Hepatic stellate cell (primary cell): ENCODE measurements at regions not wholly inside any gene's neighbourhood (a gene's known extent, or its start where the extent isn't known, plus 50 kb on each side); places are given as distances from the start of the nearest gene placed in this dataset.
"Not testable (repeated sequence)": the region's sequence is repeated elsewhere in the genome, so short reads cannot be mapped to it uniquely, and the experiment has no call there.

Experiments used
- DNase-seq: peaks from one replicate; pipeline ENCODE4 v3.0.0; 2011; ENCODE audit warnings: low spot score

DNA sequence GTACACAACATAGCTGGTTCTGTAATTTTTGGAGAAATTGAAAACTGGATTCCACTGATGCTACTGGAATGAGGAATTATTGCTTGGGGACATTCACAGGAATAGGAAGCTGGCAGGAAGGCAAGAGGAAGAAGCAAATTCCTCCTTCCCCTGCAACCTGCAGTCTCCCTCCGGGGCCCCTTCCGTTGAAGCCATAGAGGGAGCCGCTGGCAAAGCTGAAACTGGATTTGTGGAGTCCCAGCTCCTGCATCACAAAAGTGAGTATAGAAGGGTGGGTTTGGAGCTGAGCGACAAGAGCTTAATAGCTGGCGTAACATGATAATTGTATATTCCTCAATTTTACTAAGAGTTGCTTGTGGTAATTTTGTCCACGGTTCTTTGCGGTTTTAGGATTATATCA is 190.8 kb downstream of the ADRA2A start:
- no peak for DNase-seq

DNA sequence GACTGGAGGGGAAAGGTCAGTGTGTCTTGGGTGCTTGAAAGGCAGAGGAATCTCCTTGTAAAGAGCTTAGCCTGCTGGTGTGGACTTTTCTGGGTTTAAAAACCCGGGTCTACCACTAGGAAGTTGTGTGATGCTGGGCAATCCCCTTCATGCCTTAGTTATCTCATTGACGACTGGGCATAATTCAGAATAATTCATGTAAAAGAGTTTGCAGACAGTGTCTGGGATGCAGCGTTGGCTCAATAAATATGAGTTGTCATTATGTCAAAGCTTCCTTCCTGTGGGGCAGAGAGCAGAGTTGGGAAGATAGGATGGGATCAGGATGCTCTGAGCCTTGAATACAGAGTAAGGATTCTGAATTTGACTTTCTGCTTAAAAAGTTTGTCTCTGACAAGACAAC is 196.4 kb downstream of the ADRA2A start:
- no peak for DNase-seq

DNA sequence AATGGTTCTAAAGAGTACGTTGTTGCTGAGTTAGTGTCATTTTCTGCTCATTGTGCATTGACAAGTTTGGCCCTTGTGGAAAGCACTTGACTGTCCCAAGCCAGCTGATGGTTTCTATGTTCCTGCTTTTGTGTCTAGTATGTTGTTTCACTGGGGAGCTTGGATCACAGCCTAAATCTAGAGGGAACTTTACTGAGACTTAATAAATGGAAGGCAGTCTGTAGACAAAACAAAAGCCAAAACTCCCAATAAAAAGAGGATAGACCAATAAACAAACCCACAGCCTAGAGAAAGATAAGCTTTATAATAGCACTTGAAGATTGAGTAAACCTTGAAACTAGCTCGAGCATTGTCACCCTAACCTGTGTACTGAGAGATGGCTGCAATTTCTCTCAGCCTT is 196.8 kb downstream of the ADRA2A start:
- no peak for DNase-seq

DNA sequence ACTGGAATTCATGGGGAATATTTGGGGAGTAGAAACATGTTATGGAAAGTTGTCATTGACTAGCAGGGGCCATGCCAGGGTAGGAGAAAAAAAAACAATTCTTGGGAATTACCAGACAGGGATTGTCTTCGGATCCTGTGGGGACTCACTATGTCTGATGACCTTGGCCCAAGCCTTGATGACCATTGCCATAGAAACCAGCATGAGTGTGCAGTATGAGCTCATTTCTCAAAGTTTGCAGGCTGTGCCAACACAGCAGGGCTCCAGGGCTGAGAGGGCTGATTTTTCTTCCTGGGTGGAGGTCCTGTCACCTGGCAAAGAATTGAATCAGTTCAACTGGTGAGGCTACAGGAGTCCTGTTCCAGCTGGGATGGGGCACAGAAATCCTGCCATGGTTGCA is 198.3 kb downstream of the ADRA2A start:
- no peak for DNase-seq

DNA sequence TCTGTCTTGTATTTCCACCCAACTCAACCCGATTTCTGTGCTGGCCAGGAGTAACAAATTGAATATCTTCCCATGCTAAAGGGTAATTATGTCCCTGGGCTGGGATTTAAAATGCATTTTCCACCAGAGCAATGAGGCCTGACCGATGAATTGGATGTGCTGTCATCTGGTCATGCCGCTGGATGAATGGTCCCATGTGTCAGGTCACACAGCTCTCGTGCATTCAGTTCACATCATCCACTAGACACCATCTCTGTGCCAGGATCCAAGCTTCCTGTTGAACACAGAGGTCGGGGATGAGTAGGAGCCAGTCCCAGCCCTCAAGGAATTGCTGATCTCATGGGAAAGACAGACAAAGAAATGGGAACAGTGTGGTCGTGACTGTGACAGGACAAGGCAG is 200.8 kb downstream of the ADRA2A start:
- DNase-seq: no peak

DNA sequence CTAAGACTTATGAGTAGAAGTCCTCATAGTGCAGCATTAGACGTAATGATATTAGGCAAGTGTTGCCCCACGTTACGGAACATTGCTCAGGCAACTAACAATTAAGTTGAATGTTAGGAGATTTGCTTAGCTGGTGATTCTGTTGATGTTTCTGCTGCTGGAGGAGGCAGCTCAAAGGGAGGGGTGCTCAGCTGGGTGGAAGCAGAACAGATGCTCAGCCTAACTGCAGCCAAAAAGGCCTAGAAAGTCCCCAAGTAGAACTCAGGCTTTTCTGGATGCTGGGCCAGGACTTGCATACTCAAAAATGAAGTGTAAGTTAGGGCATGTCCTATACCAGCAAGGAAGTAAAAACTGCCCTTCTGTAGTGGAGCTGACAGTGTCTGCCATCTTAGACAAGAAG is 201.4 kb downstream of the ADRA2A start:
- DNase-seq: no peak

DNA sequence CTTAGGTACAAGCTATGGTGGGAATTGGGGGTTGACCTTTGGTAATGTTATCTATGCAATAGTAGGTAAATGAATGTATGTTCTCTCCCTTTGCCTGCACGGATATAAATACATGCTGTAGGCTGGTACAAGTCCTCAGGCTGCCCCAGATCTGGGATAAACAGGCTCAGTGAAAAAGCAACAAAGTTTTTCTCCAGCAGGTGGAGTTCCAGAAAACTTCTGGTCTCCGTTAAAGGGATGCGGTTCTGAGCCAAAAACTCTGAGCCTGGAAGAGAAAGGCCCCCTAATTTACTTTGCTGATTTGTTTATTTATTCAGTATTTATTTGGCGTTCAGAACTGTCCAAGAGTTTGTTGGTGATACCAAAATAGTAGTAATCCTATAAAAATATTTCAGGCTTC is 204.7 kb downstream of the ADRA2A start:
- peak; percentile 8 for DNase-seq

DNA sequence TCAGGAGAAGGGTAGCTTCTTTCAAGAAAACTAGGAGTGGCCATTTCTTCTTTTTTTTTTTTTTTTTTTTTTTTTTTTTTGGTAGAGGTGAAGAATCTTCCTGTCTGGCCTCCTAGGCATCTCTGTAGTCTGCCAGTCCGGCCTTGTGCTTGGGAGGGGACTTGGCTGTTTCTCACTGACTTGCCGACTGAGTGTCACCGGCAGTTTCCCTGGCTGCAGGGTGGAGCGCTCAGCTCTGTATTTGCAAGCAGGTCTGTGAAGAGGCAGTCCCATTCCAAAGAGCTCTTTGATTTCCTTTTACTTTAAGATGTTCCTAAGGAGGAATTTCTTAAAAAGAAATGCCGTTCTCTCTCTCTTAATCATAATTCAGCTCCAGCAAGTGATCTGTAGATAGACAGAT is 212.6 kb downstream of the ADRA2A start:
- DNase-seq: no peak

DNA sequence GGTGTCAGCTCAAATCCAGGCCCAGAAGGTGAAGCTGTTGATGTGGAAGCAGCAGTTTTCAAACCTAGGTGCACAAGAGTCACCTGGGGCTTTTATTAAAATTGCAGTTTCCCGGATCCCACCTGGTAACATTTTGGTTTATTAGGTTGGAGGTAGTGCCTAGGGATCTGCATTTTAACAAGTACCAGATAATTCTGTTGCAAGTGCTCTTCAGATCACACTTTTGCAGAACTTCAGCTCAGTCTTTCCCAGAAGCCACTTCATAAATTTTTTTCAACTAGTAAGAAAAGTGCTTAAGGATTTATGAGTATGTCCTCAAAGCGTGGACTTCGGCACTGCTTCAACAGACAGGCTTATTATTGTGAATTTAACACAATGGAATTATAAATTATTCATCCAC is 213.8 kb downstream of the ADRA2A start:
- no peak for DNase-seq

DNA sequence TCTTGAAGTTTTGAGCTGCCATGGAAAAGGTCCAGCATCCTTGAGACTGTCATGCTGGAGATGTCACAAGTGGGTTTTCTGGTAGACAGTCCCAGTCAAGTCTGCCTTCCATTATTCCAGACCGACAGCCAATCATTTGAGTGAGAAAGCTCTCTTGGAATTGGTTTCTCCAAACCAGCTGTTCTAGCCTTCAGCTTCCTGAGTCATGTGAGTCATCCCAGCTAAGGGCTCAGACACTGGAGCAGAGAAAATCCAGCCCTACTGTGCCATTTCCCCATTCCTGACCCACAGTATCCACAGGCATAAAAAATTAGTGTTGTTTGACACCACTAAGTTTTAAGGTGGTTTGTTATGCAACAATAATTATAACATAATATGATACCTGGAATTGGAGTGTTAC is 219.0 kb downstream of the ADRA2A start:
- DNase-seq: no peak

DNA sequence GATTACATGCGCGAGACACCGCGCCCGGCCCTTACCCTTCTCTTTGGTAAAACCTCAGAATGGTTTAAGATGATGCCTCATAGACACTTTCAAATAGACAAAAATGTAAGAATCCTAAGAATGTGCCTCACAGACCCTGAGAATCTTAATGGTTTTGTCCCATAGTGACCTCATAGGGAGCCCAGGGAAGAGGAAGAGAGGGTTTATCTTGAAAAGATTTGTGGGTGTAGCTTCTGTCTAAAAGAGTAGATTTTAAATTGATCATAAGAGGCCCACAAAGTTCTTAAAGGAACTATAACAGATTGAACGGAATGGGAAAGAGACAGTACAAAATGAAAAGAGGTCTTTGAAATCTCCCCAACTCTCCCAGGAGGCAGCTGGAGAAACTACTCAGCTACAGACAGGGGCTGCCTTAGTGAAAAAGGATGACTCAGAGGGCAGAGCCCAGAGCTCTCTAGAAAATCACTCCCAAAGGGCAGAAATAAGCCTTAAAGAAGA is 220.6 kb downstream of the ADRA2A start:
- peak; percentile 21 for DNase-seq

DNA sequence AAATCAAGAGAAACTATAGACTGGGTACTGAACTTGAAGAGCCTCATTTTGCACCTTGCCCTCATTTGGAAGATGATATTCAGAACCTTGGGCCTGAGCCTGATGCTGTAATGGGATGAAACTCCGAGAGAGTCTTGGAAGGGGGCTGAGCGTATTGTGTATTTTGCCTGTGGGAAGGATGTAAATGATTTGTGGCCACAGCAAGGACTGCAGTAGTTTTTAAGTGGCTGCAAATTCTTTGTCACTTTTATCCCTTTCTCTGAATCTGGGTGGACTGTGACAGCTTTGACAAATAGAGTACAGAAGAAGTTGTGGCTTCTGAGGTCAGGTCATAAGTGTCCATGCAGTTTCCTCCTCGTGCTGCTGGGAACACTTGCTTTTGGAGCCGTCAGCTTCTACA is 221.2 kb downstream of the ADRA2A start:
- DNase-seq: no peak

DNA sequence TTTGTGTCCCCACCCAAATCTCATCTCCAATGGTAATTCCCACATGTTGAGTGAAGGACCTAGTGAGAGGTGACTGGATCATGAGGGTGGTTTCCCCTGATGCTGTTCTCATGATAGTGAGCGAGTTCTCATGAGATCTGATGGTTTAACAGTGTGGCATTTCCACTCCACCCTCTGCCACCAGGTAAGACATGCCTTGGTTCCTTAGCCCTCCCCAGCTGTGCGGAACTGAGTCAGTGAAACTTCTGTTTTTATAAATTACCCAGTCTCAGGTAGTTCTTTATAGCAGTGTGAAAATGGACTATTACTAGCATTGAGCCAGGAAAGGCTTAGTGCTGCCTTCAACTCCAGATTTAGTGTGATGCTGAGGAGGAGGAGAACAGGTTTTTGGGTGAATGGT is 222.2 kb downstream of the ADRA2A start:
- DNase-seq: no peak

DNA sequence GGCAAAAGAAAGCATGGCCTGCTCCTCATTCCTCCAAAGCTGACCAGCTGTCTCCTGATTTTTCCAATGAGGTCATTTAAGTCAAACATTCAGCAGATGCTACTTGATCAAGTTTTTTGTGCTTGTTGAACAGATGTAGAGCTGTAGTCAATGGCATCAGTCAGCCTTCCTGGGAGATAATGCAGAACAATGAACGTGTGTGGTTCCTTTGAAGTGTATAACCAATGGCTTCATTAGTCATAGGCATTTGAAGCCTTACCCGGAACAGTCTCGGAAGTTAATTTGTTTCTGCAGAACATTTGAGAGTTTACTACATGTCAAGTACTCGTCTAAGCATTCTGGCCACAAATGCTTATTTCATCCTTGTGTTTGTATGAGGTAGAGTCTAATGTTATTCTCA is 227.1 kb downstream of the ADRA2A start:
- no peak for DNase-seq

DNA sequence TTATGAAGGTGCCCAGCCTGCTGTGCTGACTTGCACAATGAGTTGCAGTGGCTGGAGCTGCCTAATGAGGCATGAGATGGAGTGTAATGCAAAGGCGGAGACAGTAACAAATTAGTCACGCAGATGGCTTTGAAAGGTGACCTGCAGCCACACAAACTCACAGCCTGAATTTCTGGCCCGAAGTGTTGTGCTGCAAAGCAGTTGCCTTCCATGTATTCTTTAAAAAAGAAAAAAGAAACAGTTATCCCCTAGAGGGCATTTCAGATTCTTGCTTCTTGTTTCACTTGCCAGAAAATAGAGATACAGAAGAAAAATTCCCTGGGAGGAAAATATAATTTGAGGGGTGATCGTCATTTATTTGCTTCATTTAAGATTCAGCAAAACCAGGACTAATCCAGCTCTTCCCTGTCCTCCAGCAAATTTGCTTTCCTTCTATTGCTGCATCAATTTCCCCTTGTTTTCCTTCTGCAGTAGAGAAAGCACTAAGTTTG is 239.9 kb downstream of the ADRA2A start:
- no peak for DNase-seq

DNA sequence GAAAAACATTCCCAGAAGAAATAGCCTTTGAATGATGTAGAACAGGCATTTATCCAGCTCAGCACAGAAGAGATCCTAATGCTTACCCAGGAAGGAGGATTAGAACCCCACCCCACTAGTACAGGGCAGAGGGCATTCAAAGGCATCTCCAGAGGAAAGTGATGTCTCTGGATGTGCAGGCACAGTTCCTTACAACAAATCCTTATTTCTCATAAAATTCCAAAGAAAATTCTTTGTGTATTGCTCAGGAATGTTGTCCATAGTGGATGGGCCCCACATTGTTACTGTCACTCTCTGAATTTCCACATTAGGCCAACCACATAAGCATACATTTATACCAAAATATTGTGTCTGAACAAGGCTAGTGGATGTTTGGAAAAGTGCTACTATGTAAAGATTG is 243.0 kb downstream of the ADRA2A start:
- no peak for DNase-seq

DNA sequence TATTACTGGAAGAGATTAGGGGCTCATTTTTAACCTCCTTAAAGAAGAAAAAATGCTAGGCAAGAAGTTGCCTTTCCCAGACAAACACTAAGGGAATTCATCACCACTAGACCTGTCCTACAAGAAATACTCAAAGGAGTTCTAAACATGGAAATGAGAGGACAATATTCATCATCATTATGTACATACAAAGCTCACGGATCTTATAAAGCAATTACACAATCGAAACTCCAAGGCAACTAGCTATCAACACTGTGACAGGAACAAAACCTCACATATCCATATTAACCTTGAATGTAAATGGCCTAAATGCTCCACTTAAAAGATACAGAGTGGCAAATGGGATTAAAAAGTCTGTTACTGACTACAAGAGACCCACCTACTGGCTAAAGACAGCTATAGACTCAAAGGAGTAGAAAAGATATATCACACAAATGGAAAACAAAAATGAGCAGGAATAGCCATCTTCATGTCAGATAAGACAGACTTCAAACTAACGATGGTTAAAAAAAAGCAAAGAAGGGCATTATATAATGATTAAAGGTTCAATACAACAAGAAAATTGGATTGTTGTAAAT is 246.6 kb downstream of the ADRA2A start:
- DNase-seq: no peak

DNA sequence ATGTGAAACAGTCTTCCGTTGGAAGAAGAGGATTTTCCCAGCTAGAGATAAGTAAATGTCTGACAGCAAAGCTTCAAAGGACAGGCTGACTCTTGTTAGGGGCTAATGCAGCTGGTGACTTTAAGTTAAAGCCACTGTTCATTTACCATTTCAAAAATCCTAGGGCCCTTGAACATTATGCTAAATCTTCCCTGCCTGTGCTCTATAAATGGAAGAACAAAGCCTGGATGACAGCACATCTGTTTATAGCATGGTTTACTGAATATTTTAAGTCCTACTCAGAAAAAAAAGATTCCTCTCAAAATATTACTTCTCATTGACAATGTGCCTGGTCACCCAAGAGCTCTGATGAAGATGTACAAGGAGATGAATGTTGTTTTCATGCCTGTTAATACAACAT is 255.3 kb downstream of the ADRA2A start:
- DNase-seq: not testable (repeated sequence)

DNA sequence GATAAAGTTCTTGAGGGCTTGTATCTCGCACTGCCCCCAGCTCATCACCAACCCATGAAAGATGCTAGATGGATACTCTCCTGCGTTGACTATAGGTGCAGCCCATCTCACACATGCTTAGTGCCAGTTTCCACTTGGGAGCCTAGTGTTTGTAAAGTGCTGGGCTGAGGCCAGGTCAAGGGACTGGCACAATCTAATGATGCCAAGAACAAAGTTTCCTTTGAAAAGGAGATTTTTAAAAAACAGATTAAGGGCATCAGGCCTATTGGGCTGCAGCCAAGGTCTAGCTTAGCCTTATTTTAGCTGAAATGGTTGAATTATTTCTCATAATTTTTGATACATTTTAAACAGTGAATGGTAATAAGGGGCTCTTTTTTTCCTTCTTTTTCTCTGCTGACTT is 259.0 kb downstream of the ADRA2A start:
- no peak for DNase-seq

DNA sequence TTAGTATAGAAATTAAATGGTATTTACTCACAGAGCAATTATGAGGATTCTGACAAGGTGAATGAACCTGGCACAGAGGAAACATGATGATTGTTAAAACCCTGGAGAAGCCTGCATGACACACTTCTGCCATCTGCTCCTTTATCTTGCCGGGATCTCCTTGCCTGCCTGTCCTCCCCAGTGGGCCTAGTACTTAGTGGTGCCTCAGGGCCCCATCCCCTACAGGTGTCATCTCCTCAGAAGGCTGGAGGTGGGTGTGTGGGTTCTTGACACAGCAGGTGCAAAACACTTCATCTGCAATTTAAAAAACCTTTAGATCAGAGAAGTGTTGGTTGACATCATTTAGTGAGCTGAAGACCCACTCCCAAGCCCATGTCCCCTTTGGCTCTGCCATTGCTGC is 261.2 kb downstream of the ADRA2A start:
- no peak for DNase-seq

DNA sequence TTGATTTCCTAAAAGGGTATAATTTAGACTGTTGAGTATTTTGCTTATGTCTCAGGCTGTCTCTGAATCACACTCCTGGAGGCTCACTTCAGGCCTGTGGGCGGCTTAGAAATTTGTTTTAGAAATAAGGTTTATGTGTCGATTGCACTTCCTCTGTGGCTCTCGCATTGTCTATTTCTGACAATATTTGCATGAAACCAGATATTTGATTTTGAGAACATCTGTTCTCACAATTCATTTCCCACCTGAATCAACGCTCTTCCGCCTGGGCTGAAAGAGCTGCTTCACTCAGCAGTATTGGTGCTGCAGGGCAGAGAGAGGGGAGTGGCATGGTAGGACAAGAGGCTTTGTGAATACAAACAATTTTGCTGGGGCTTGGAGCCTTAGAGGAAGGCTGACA is 262.0 kb downstream of the ADRA2A start:
- DNase-seq: no peak

DNA sequence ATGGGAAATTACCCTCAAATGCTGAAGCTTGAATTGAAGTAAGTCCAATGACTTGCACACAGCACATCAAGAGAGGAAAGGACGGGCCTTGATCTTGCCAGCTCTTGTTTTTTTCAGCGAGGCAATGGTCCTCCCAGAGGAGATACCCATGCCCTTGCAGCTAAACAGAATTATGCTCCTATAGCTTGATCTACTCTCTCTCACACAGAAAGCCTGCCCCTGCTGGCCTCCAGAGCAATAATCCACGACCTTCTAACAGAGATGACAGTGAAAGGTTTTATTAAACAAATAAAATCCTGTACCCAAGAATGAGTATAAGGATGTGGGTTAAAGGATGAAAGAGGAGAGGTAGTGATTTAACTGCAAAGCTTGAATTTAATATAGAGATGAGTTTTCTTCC is 268.0 kb downstream of the ADRA2A start:
- no peak for DNase-seq

DNA sequence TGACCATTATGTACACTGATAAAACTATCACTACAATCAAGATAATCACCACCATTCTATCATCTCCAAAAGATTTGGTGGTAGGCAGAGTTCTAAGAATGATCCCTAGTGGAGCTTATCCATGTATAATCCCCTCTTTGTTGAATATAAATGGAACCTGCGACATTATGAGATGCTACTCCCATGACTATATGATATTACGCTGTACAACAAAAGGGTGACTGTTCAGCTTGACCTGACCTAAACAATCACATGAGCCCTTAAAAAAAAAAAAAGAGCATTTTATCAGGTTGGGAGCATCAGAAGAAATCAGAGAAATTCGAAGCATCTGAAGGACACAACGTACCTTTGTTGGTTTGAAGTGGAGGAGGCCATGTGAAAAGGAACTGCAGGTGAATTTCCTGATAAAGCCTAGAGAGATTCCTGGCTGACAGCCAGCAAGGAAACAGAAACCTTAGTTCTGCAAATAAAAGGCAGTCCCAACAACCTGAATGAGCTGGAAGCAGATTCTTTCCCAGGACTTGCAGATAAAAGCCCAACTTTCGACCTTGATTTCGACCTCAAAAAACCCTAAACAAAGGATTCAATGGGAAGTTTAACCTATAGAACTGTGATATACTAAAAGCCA is 270.7 kb downstream of the ADRA2A start:
- no peak for DNase-seq

DNA sequence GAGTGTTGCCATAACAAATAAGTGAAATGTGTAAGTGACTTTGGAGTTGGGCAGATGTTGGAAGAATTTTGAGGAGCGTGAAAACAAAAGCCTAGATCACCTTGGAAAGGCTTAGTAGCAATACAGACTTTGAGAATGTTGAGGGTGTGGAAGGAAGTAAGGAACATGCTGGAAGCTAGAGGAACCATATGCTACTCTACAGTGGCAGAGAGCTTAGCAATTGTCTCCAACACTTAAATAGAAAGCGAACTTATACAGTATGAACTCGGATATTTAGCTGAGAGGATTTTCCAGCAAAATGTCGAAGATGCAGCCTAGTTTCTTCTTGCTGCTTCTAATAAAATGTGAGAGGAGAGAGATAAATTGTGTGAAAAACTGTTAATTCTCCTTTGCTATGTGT is 271.2 kb downstream of the ADRA2A start:
- no peak for DNase-seq
